ENCODE measurements at regions not wholly inside any gene's neighbourhood (a gene's known extent, or its start where the extent isn't known, plus 50 kb on each side); places are given as distances from the start of the nearest gene placed in this dataset.

GRCh38 chr9:90107726-90108655 lies 503.2 kb downstream of the GADD45G start:
- Histone ChIP-seq H3K9me3 (ENCODE audit: insufficient read depth in 2 of 2, low read depth in 1 of 2, low read length in 1 of 2) (no peaks in the 10 kb centered on the region), H2BK5ac (ENCODE audit: low read depth, low read length) (no peak overlapping the region), H3K79me2 (ENCODE audit: control insufficient read depth in 1 of 2, insufficient read depth in 2 of 2, low read length in 2 of 2) (no peaks in the 10 kb centered on the region), H2BK15ac (ENCODE audit: low read length) (no peak overlapping the region), H3K27me3 (replicated peaks in 1 of 4; ENCODE audit: control insufficient read depth in 3 of 4, extremely low read depth in 1 of 4, insufficient read depth in 3 of 4, low read length in 3 of 4) (no peaks in the 10 kb centered on the region), H3K4me3 (ENCODE audit: extremely low read depth in 1 of 4, insufficient read depth in 2 of 4, low read depth in 3 of 4, low read length in 4 of 4) (no peak overlapping the region), H2BK120ac (replicated peaks; ENCODE audit: low read depth, low read length) (no peak overlapping the region), H3K4me2 (ENCODE audit: insufficient read depth in 1 of 2, low read depth in 2 of 2, low read length in 2 of 2) (no peak overlapping the region), H3K27ac (ENCODE audit: low read depth, low read length) (no peak overlapping the region), H3K9ac (replicated peaks in 1 of 4; ENCODE audit: extremely low read depth in 1 of 4, low read depth in 3 of 4, low read length in 3 of 4) (no peak overlapping the region), H3K36me3 (ENCODE audit: control insufficient read depth in 2 of 4, insufficient read depth in 4 of 4, low read length in 3 of 4) (no peaks in the 10 kb centered on the region), H4K91ac (replicated peaks; ENCODE audit: insufficient read length, low read length) (no peak overlapping the region), H2BK20ac (ENCODE audit: low read length) (no peak overlapping the region), H4K8ac (ENCODE audit: extremely low read depth, insufficient read depth, low read length) (no peak overlapping the region), H4K20me1 (replicated peaks in 1 of 2; ENCODE audit: control insufficient read depth in 1 of 2, insufficient read depth in 2 of 2, low read length in 2 of 2) (peaks cover 0 to 2% of the 10 kb centered on the region in 2 experiments), H3K79me1 (ENCODE audit: low read depth, low read length) (no peaks in the 10 kb centered on the region), H3K14ac (ENCODE audit: insufficient read length) (no peak overlapping the region), H4K5ac (ENCODE audit: insufficient read length, low read depth, low read length) (no peak overlapping the region), H3K18ac (ENCODE audit: extremely low read depth, low read length) (no peak overlapping the region), H3K23me2 (ENCODE audit: low read depth, low read length) (no peaks in the 10 kb centered on the region), H3K56ac (replicated peaks; ENCODE audit: insufficient read length, low read depth, low read length) (no peak overlapping the region), H2AFZ (ENCODE audit: low read length) (no peak overlapping the region), H2BK12ac (ENCODE audit: low read depth, low read length) (no peak overlapping the region), H3K4me1 (replicated peaks in 1 of 4; ENCODE audit: control insufficient read depth in 3 of 4, insufficient read depth in 4 of 4, low read length in 3 of 4) (no peaks in the 10 kb centered on the region), H3K4ac (replicated peaks; ENCODE audit: insufficient read length, low read depth, low read length) (no peak overlapping the region), H2AK5ac (ENCODE audit: low read depth, low read length) (no peak overlapping the region), H3K23ac (ENCODE audit: insufficient read length) (no peak overlapping the region)
- FAIRE-seq (no peak), DNase-seq (ENCODE audit: low read depth in 1 of 2, low spot score in 2 of 2) (no peak)
- ChIA-PET POLR2A (ENCODE audit: partially characterized antibody) (no interaction called here), CTCF (ENCODE audit: partially characterized antibody) (interaction anchor here (0.6 to 9.1 kb wide), 4 partner anchors 506 to 532 kb away, joined by 3 to 149 read pairs (median 20); partner anchors contain the start of gene GADD45G)
- WGBS, 2 experiments (ENCODE audit: extremely low coverage in 1 of 2, insufficient coverage in 1 of 2, insufficient read length in 1 of 2, insufficient replicate concordance in 2 of 2, low coverage in 1 of 2, low lambda C conversion rate in 2 of 2, missing lambda C conversion rate in 1 of 2): 92% methylated on average over 7 of the region's 7 CpGs; no CpG with 5 or more reads in 1 of the 2 experiments
- TF ChIP-seq TAF7 (optimal IDR thresholded peaks at IDR 0.05; ENCODE audit: borderline replicate concordance, low read depth, low read length): no peak
- TF ChIP-seq CTCF (IDR thresholded peaks at IDR 0.05; ENCODE audit: control extremely low read depth in 1 of 3, insufficient read depth in 1 of 3, low read depth in 1 of 3, low read length in 3 of 3): no peak
- TF ChIP-seq RXRA (IDR thresholded peaks at IDR 0.05; ENCODE audit: insufficient read depth, low read depth, low read length): no peak
- no peak for TF ChIP-seq NRF1 (IDR thresholded peaks at IDR 0.05; ENCODE audit: low read depth, low read length)
- TF ChIP-seq CHD2 (IDR thresholded peaks at IDR 0.05; ENCODE audit: low read length): no peak
- no peak for TF ChIP-seq RNF2 (IDR thresholded peaks at IDR 0.05; ENCODE audit: borderline replicate concordance, low read depth, low read length, missing control alignments, poor library complexity, severe bottlenecking)
- TF ChIP-seq SP4 (IDR thresholded peaks at IDR 0.05; ENCODE audit: low read length): no peak
- no peak for TF ChIP-seq NANOG (IDR thresholded peaks at IDR 0.05; ENCODE audit: insufficient read depth, low read depth, low read length, poor library complexity, severe bottlenecking)
- TF ChIP-seq EZH2 (IDR thresholded peaks at IDR 0.05; ENCODE audit: low read depth, low read length, severe bottlenecking): no peak

Measured in H1 (cell line).